ENCODE measurements at regions not wholly inside any gene's neighbourhood (a gene's known extent, or its start where the extent isn't known, plus 50 kb on each side); places are given as distances from the start of the nearest gene placed in this dataset.

GRCh38 chr18:10050956-10051355, 137.1 kb downstream of the VAPA start:
- TF ChIP-seq, protein P1, sequence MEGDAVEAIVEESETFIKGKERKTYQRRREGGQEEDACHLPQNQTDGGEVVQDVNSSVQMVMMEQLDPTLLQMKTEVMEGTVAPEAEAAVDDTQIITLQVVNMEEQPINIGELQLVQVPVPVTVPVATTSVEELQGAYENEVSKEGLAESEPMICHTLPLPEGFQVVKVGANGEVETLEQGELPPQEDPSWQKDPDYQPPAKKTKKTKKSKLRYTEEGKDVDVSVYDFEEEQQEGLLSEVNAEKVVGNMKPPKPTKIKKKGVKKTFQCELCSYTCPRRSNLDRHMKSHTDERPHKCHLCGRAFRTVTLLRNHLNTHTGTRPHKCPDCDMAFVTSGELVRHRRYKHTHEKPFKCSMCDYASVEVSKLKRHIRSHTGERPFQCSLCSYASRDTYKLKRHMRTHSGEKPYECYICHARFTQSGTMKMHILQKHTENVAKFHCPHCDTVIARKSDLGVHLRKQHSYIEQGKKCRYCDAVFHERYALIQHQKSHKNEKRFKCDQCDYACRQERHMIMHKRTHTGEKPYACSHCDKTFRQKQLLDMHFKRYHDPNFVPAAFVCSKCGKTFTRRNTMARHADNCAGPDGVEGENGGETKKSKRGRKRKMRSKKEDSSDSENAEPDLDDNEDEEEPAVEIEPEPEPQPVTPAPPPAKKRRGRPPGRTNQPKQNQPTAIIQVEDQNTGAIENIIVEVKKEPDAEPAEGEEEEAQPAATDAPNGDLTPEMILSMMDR (conservative IDR thresholded peaks at IDR 0.05): no peak
- no peak for TF ChIP-seq ZFX (IDR thresholded peaks at IDR 0.05)
